MM.1S (cell line): ENCODE measurements at regions not wholly inside any gene's neighbourhood (a gene's known extent, or its start where the extent isn't known, plus 50 kb on each side); places are given as distances from the start of the nearest gene placed in this dataset.

Source experiments
- CTCF ChIP-seq: fragments of 300-600 bp; sonication (generic); IDR thresholded peaks from 2 replicates; pipeline ENCODE4 v1.5.1; 2016; ENCODE audit warnings: antibody characterized with exemption, low read length, mixed read lengths
- EZH2 ChIP-seq: fragments of 300-600 bp; sonication (generic); optimal IDR thresholded peaks from 2 replicates; pipeline ENCODE3; 2017; ENCODE audit warnings: low read depth, mild to moderate bottlenecking, antibody characterized with exemption, low read length, mixed read lengths
- EZH2phosphoT487 ChIP-seq: fragments of 300-600 bp; sonication (generic); IDR thresholded peaks from 2 replicates; pipeline ENCODE4 v1.6.1; 2018; ENCODE audit warnings: antibody characterized with exemption, low read length

- TF ChIP-seq EZH2 (no peak), CTCF (no peak), EZH2phosphoT487 (no peak)
Observed at GRCh38 chr1:83705091-83705490, 293.8 kb downstream of the TTLL7 start.
